Mucosa of gallbladder (tissue), 1 donor: ENCODE measurements at regions not wholly inside any gene's neighbourhood (a gene's known extent, or its start where the extent isn't known, plus 50 kb on each side); places are given as distances from the start of the nearest gene placed in this dataset.
"Not testable (repeated sequence)": the region's sequence is repeated elsewhere in the genome, so short reads cannot be mapped to it uniquely, and the experiment has no call there.

Experiments
- DNase-seq: peaks from one replicate; pipeline ENCODE4 v3.0.0-alpha.2; 2020; ENCODE audit warnings: low spot score
- donor health status: DM: no; HTN: no; CAD: no.

GRCh38 chr2:155033652-155034051 lies 335.2 kb downstream of the KCNJ3 start:
- DNase-seq: no peak

- no peak for DNase-seq
Observed at GRCh38 chr2:155030296-155030695, 331.8 kb downstream of the KCNJ3 start.

GRCh38 chr2:155026651-155027174 lies 328.2 kb downstream of the KCNJ3 start:
- no peak for DNase-seq

GRCh38 chr2:155023674-155024073 lies 325.2 kb downstream of the KCNJ3 start:
- no peak for DNase-seq

- DNase-seq: no peak
Observed at GRCh38 chr2:155022531-155022930, 324.0 kb downstream of the KCNJ3 start.

- DNase-seq: no peak
Observed at GRCh38 chr2:155021618-155022017, 323.1 kb downstream of the KCNJ3 start.

- DNase-seq: no peak
Observed at GRCh38 chr2:155020246-155020645, 321.8 kb downstream of the KCNJ3 start.

GRCh38 chr2:155010925-155011324 lies 312.4 kb downstream of the KCNJ3 start:
- DNase-seq: no peak

- DNase-seq: no peak
Observed at GRCh38 chr2:154995361-154995760, 296.9 kb downstream of the KCNJ3 start.

- DNase-seq: no peak
Observed at GRCh38 chr2:154992826-154993225, 294.3 kb downstream of the KCNJ3 start.

GRCh38 chr2:154978710-154979109 lies 280.2 kb downstream of the KCNJ3 start:
- DNase-seq: no peak

- DNase-seq: no peak
Observed at GRCh38 chr2:154978244-154978643, 279.7 kb downstream of the KCNJ3 start.

- no peak for DNase-seq
Observed at GRCh38 chr2:154974041-154974440, 275.5 kb downstream of the KCNJ3 start.

- no peak for DNase-seq
Observed at GRCh38 chr2:154963511-154963910, 265.0 kb downstream of the KCNJ3 start.

GRCh38 chr2:154961676-154962075 lies 263.2 kb downstream of the KCNJ3 start:
- no peak for DNase-seq

GRCh38 chr2:154960802-154961583 lies 262.5 kb downstream of the KCNJ3 start:
- no peak for DNase-seq

- DNase-seq: no peak
Observed at GRCh38 chr2:154952346-154952980, 254.0 kb downstream of the KCNJ3 start.

GRCh38 chr2:154947416-154947815 lies 248.9 kb downstream of the KCNJ3 start:
- not testable (repeated sequence) for DNase-seq

- no peak for DNase-seq
Observed at GRCh38 chr2:154945984-154946383, 247.5 kb downstream of the KCNJ3 start.

- no peak for DNase-seq
Observed at GRCh38 chr2:154941379-154941778, 242.9 kb downstream of the KCNJ3 start.

- DNase-seq: no peak
Observed at GRCh38 chr2:154934213-154934612, 235.7 kb downstream of the KCNJ3 start.

GRCh38 chr2:154924531-154924930 lies 226.0 kb downstream of the KCNJ3 start:
- DNase-seq: no peak

GRCh38 chr2:154914561-154914960 lies 216.1 kb downstream of the KCNJ3 start:
- no peak for DNase-seq
